Mesodermal cell (in vitro differentiated cells): ENCODE measurements at regions not wholly inside any gene's neighbourhood (a gene's known extent, or its start where the extent isn't known, plus 50 kb on each side); places are given as distances from the start of the nearest gene placed in this dataset.

ENCODE experiments used
- H3K27ac ChIP-seq: 2 replicates; pipeline ENCODE4 v1.7.0; 2013; ENCODE audit warnings: mild to moderate bottlenecking, low read depth, low read length, moderate library complexity; ENCODE audit not compliant: severe bottlenecking
- H3K36me3 ChIP-seq: 2 replicates; pipeline ENCODE4 v1.7.1; 2013; ENCODE audit warnings: mild to moderate bottlenecking, low read length, moderate library complexity; ENCODE audit not compliant: control insufficient read depth, insufficient read depth
- H3K4me1 ChIP-seq: one replicate; pipeline ENCODE4 v1.7.1; 2013; ENCODE audit warnings: mild to moderate bottlenecking, low read length; ENCODE audit not compliant: insufficient read depth, control insufficient read depth, poor library complexity, severe bottlenecking
- H3K4me3 ChIP-seq: 2 replicates; pipeline ENCODE4 v1.7.0; 2013; ENCODE audit warnings: low read length, control low read depth, mild to moderate bottlenecking; ENCODE audit not compliant: insufficient read depth, poor library complexity, severe bottlenecking; ENCODE audit errors: extremely low read depth
- H3K9me3 ChIP-seq: 2 replicates; pipeline ENCODE4 v1.7.1; 2013; ENCODE audit warnings: mild to moderate bottlenecking, low read length, moderate library complexity; ENCODE audit not compliant: control insufficient read depth
- WGBS, 2 experiments: methylation state at CpG; one replicate each; pipeline ENCODE4 v1.1.5; 2013; ENCODE audit warnings: missing lambda C conversion rate in 2 of 2; ENCODE audit not compliant: insufficient coverage in 2 of 2; 5-methylcytosine and 5-hydroxymethylcytosine counted together

- Histone ChIP-seq H3K36me3 (no peaks in the 10 kb centered on the region), H3K4me1 (no peaks in the 10 kb centered on the region), H3K9me3 (no peaks in the 10 kb centered on the region), H3K27ac (no peak overlapping the region), H3K4me3 (no peak overlapping the region)
- 89% methylated on average over 1 of the region's 1 CpG; no CpG with 5 or more reads in 1 of the 2 experiments for WGBS, 2 experiments
These were observed 303.3 kb upstream of the SEMA3A start for GRCh38 chr7:84497873-84498272.

GRCh38 chr7:84495128-84495527 is 300.5 kb upstream of the SEMA3A start:
- H3K36me3 ChIP-seq, result no peaks in the 10 kb centered on the region
- H3K4me1 ChIP-seq, result no peaks in the 10 kb centered on the region
- H3K4me3 ChIP-seq, result no peak overlapping the region
- H3K9me3 ChIP-seq, result no peaks in the 10 kb centered on the region
- no peak overlapping the region for H3K27ac ChIP-seq

GRCh38 chr7:84492098-84493034 is 297.8 kb upstream of the SEMA3A start:
- H3K4me3 ChIP-seq, result no peak overlapping the region
- no peaks in the 10 kb centered on the region for H3K4me1 ChIP-seq
- H3K36me3 ChIP-seq, result no peaks in the 10 kb centered on the region
- no peaks in the 10 kb centered on the region for H3K9me3 ChIP-seq
- 86 to 93% methylated on average over 5 to 7 of the region's 13 CpGs for WGBS, 2 experiments
- H3K27ac ChIP-seq, result no peak overlapping the region

- no peaks in the 10 kb centered on the region for H3K36me3 ChIP-seq
- no peaks in the 10 kb centered on the region for H3K9me3 ChIP-seq
- H3K4me3 ChIP-seq, result no peak overlapping the region
- no peaks in the 10 kb centered on the region for H3K4me1 ChIP-seq
- H3K27ac ChIP-seq, result no peak overlapping the region
- WGBS, 2 experiments, result 86 to 100% methylated on average over 2 to 4 of the region's 6 CpGs
These were observed 296.1 kb upstream of the SEMA3A start for GRCh38 chr7:84490661-84491060.

- Histone ChIP-seq H3K4me3 (no peak overlapping the region), H3K9me3 (no peaks in the 10 kb centered on the region), H3K4me1 (no peaks in the 10 kb centered on the region), H3K36me3 (no peaks in the 10 kb centered on the region), H3K27ac (no peak overlapping the region)
- WGBS, 2 experiments, result no CpG with 5 or more reads among the region's 3 CpGs
These were observed 290.0 kb upstream of the SEMA3A start for GRCh38 chr7:84484502-84485079.

GRCh38 chr7:84482476-84482875 is 287.9 kb upstream of the SEMA3A start:
- Histone ChIP-seq H3K9me3 (no peaks in the 10 kb centered on the region), H3K4me1 (no peaks in the 10 kb centered on the region), H3K36me3 (no peaks in the 10 kb centered on the region), H3K27ac (no peak overlapping the region), H3K4me3 (no peak overlapping the region)
- WGBS, 2 experiments, result no CpG with 5 or more reads among the region's 1 CpG

- Histone ChIP-seq H3K9me3 (no peaks in the 10 kb centered on the region), H3K27ac (no peak overlapping the region), H3K4me3 (no peak overlapping the region), H3K36me3 (no peaks in the 10 kb centered on the region), H3K4me1 (no peaks in the 10 kb centered on the region)
- no CpG with 5 or more reads among the region's 1 CpG for WGBS, 2 experiments
These were observed 284.5 kb upstream of the SEMA3A start for GRCh38 chr7:84479059-84479458.

GRCh38 chr7:84477786-84478478 is 283.3 kb upstream of the SEMA3A start:
- Histone ChIP-seq H3K4me1 (no peaks in the 10 kb centered on the region), H3K27ac (no peak overlapping the region), H3K4me3 (no peak overlapping the region), H3K36me3 (no peaks in the 10 kb centered on the region), H3K9me3 (no peaks in the 10 kb centered on the region)
- whole genome bisulfite sequencing, 2 experiments, result 76 to 80% methylated on average over 2 of the region's 4 CpGs

- Histone ChIP-seq H3K27ac (no peak overlapping the region), H3K4me3 (no peak overlapping the region), H3K36me3 (no peaks in the 10 kb centered on the region), H3K9me3 (no peaks in the 10 kb centered on the region), H3K4me1 (no peaks in the 10 kb centered on the region)
- WGBS, 2 experiments, result no CpG with 5 or more reads among the region's 1 CpG
These were observed 279.8 kb upstream of the SEMA3A start for GRCh38 chr7:84474436-84474835.

GRCh38 chr7:84471576-84471975 is 277.0 kb upstream of the SEMA3A start:
- Histone ChIP-seq H3K4me3 (no peak overlapping the region), H3K9me3 (no peaks in the 10 kb centered on the region), H3K36me3 (no peaks in the 10 kb centered on the region), H3K27ac (no peak overlapping the region), H3K4me1 (no peaks in the 10 kb centered on the region)
- no CpG with 5 or more reads among the region's 1 CpG for WGBS, 2 experiments
